Mesodermal cell (in vitro differentiated cells): ENCODE measurements at regions not wholly inside any gene's neighbourhood (a gene's known extent, or its start where the extent isn't known, plus 50 kb on each side); places are given as distances from the start of the nearest gene placed in this dataset.

ENCODE experiments used
- H3K27ac ChIP-seq: 2 replicates; pipeline ENCODE4 v1.7.0; 2013; ENCODE audit warnings: mild to moderate bottlenecking, low read depth, low read length, moderate library complexity; ENCODE audit not compliant: severe bottlenecking
- H3K36me3 ChIP-seq: 2 replicates; pipeline ENCODE4 v1.7.1; 2013; ENCODE audit warnings: mild to moderate bottlenecking, low read length, moderate library complexity; ENCODE audit not compliant: control insufficient read depth, insufficient read depth
- H3K4me1 ChIP-seq: one replicate; pipeline ENCODE4 v1.7.1; 2013; ENCODE audit warnings: mild to moderate bottlenecking, low read length; ENCODE audit not compliant: insufficient read depth, control insufficient read depth, poor library complexity, severe bottlenecking
- H3K4me3 ChIP-seq: 2 replicates; pipeline ENCODE4 v1.7.0; 2013; ENCODE audit warnings: low read length, control low read depth, mild to moderate bottlenecking; ENCODE audit not compliant: insufficient read depth, poor library complexity, severe bottlenecking; ENCODE audit errors: extremely low read depth
- H3K9me3 ChIP-seq: 2 replicates; pipeline ENCODE4 v1.7.1; 2013; ENCODE audit warnings: mild to moderate bottlenecking, low read length, moderate library complexity; ENCODE audit not compliant: control insufficient read depth
- WGBS, 2 experiments: methylation state at CpG; one replicate each; pipeline ENCODE4 v1.1.5; 2013; ENCODE audit warnings: missing lambda C conversion rate in 2 of 2; ENCODE audit not compliant: insufficient coverage in 2 of 2; 5-methylcytosine and 5-hydroxymethylcytosine counted together

DNA sequence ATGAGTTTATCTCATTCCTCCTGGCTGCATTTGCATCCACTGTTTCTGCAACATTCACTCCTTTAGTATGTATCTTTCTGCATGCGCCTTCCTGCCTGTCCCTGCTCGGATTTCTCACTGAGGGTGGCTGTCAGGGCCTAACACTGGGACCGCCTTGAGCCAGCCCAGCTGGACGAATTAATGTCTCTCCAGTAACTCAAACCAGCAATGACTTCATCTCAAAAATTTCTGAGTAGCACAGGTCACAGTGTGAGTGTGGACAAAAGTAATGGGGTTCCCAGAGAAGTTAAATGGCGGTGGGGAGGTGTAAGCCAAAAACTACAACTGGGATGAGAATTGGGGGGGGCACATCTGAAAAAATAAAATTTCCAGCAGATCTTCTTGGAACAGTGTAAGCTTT is 444.0 kb upstream of the MGMT start:
- Histone ChIP-seq H3K9me3 (no peaks in the 10 kb centered on the region), H3K27ac (no peak overlapping the region), H3K4me3 (no peak overlapping the region), H3K4me1 (no peaks in the 10 kb centered on the region), H3K36me3 (no peaks in the 10 kb centered on the region)
- 68 to 76% methylated on average over 4 to 5 of the region's 5 CpGs for WGBS, 2 experiments

DNA sequence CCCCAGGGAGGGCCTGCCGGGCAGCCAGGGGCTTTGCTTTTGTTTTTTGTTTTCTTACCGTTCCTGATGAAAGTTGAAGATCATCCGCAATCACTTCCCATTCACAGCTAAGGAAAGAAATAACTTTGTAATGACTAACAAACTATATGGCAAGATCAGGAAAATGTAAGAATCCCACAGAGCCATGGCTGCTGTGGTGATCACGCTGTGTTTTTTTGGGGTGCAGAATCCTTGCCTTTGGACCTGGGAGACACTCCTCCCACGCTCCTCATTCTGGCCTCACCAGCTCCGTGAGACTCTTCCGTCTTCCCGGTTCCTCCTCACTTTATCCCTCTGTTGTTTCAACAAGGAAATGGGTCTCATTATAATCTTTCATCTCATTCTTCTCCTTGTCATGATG is 443.0 kb upstream of the MGMT start:
- H3K4me3 ChIP-seq, result no peak overlapping the region
- no peaks in the 10 kb centered on the region for H3K4me1 ChIP-seq
- 76 to 81% methylated on average over 4 to 5 of the region's 8 CpGs for WGBS, 2 experiments
- H3K27ac ChIP-seq, result no peak overlapping the region
- H3K36me3 ChIP-seq, result no peaks in the 10 kb centered on the region
- no peaks in the 10 kb centered on the region for H3K9me3 ChIP-seq

DNA sequence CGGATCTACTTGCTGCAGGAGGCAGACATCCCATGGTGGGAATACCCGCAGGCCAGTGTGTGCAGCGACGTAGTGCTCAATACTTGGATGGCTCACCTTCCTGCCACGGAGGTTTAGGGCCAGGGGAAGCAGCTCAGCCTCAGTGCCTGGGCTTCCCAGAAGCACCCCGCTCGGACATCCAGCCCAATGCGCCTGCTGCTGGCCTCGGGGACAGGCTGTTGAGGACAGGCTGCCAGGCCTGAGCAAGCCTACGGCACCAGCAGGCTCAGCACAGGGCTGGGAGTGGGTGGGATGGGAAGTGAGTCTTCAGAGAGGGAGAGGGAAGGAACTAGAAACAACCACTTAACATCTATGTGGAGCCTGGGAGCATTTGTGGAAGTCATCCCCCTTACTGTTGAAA is 441.3 kb upstream of the MGMT start:
- WGBS, 2 experiments, result 77 to 80% methylated on average over 7 of the region's 10 CpGs
- no peaks in the 10 kb centered on the region for H3K9me3 ChIP-seq
- no peak overlapping the region for H3K4me3 ChIP-seq
- no peak overlapping the region for H3K27ac ChIP-seq
- no peaks in the 10 kb centered on the region for H3K4me1 ChIP-seq
- no peaks in the 10 kb centered on the region for H3K36me3 ChIP-seq

DNA sequence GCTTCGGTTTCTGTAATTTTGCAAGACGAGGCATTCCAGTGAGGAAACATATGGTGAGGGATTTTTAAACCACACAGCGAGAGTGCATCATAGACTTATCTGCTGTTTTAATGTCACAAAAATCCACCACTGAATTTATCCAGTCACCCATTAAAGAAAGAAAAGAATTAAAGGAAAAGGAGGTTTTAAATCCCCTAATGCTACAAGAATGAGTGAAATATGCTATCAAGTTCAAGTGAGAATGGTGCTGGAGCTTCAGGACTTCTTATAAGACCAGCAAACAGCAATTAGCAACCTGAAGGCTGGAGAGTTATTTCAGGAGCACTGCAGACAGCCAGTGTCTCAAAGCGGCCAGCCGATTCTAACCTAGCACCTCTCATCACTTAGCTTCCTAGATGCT is 439.1 kb upstream of the MGMT start:
- Histone ChIP-seq H3K4me1 (no peaks in the 10 kb centered on the region), H3K9me3 (no peaks in the 10 kb centered on the region), H3K27ac (no peak overlapping the region), H3K36me3 (no peaks in the 10 kb centered on the region), H3K4me3 (no peak overlapping the region)
- no CpG with 5 or more reads among the region's 5 CpGs for WGBS, 2 experiments

DNA sequence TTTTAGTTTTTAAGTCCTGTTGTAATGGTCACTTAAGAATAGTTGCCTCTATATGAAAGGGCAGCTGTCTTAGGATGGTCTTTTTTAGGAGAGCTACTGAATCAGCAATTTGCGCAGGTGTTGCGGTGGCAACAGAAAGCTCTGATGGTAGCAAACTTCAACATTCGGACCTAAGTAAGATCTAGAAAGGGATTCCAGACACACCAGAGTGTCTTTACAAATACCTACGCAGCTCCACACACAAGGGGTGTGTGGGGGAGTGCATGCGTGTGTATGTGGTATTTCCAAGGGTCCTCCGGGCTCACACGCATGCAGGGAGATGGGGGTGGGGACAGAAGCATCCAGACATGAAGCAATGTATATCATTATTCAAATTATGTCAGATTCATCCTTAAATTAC is 438.6 kb upstream of the MGMT start:
- WGBS, 2 experiments, result 93% methylated on average over 2 of the region's 7 CpGs; no CpG with 5 or more reads in 1 of the 2 experiments
- no peaks in the 10 kb centered on the region for H3K36me3 ChIP-seq
- no peak overlapping the region for H3K27ac ChIP-seq
- no peaks in the 10 kb centered on the region for H3K9me3 ChIP-seq
- H3K4me3 ChIP-seq, result no peak overlapping the region
- H3K4me1 ChIP-seq, result no peaks in the 10 kb centered on the region

DNA sequence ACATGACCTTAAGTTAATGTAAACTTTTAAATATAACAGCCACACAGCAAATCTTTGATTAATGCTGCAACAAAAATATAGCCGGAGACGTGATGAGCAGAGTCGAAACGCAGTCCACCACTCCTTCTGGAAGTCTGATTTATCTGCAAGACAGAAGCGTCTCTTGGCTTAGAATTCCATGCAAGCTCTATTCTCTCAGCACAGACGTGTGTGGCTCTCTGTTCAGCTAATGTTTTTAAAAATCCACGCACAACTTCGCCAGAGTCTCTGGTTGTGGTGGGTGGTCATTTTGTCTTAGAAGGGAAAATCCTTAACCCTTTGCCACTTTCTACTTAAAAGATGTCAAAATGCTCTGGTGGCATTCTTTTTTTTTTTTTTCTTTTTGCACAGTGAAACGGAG is 438.0 kb upstream of the MGMT start:
- Histone ChIP-seq H3K4me3 (no peak overlapping the region), H3K9me3 (no peaks in the 10 kb centered on the region), H3K36me3 (no peaks in the 10 kb centered on the region), H3K4me1 (no peaks in the 10 kb centered on the region), H3K27ac (no peak overlapping the region)
- 86 to 97% methylated on average over 5 of the region's 9 CpGs for WGBS, 2 experiments

DNA sequence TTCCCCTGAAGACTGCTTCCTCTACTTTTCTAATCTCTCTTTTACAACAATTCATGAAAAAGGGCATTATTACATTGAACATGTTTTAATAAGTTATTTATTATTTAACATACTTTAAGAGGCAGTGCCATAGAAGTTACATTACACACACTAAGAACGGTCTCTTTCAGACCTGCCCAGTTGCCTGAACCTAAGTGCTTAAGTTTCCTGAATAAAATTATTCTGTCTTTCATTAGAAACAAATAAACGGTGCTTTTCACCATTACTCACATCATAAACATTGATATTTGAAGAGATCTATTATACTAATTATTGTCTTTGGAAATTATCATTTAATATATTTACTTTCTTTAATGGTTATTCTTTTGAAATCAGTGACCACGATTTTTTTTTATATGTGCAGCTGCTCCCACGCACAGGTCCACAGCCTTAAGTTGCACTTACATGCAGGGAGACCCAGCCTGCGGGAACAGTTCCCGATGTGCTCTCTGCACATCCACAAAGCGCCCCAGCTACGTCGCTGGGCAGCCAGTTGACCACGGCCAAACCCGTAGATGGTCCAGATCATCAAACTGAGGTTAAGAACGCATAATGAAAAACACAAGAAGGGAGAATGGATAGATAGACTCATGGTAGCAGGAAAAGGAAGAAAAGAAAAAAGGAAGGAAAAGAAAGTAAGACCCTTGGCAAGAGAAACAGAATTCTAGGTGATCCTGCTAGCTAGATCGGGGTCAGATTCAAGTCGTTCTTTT is 437.0 kb upstream of the MGMT start:
- no peaks in the 10 kb centered on the region for H3K9me3 ChIP-seq
- no peak overlapping the region for H3K27ac ChIP-seq
- H3K36me3 ChIP-seq, result no peaks in the 10 kb centered on the region
- 88 to 93% methylated on average over 11 to 12 of the region's 14 CpGs for WGBS, 2 experiments
- H3K4me3 ChIP-seq, result no peak overlapping the region
- no peaks in the 10 kb centered on the region for H3K4me1 ChIP-seq

DNA sequence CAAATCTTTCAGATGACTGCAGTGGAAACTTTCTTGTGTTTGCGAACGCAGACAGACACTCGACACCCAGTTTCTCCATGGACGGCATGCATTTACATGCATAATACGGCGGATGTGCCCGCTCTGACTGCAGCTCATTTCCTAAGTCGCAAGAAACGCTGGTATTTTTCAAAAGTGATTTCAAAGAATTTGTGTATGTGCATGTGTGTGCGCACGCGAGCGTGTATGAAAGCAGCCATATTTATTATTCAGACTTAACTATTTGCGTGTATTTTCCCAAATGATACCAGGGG is 436.5 kb upstream of the MGMT start:
- H3K4me1 ChIP-seq, result no peaks in the 10 kb centered on the region
- no peaks in the 10 kb centered on the region for H3K9me3 ChIP-seq
- no peaks in the 10 kb centered on the region for H3K36me3 ChIP-seq
- no peak overlapping the region for H3K4me3 ChIP-seq
- WGBS, 2 experiments, result 88 to 92% methylated on average over 9 of the region's 14 CpGs
- no peak overlapping the region for H3K27ac ChIP-seq

DNA sequence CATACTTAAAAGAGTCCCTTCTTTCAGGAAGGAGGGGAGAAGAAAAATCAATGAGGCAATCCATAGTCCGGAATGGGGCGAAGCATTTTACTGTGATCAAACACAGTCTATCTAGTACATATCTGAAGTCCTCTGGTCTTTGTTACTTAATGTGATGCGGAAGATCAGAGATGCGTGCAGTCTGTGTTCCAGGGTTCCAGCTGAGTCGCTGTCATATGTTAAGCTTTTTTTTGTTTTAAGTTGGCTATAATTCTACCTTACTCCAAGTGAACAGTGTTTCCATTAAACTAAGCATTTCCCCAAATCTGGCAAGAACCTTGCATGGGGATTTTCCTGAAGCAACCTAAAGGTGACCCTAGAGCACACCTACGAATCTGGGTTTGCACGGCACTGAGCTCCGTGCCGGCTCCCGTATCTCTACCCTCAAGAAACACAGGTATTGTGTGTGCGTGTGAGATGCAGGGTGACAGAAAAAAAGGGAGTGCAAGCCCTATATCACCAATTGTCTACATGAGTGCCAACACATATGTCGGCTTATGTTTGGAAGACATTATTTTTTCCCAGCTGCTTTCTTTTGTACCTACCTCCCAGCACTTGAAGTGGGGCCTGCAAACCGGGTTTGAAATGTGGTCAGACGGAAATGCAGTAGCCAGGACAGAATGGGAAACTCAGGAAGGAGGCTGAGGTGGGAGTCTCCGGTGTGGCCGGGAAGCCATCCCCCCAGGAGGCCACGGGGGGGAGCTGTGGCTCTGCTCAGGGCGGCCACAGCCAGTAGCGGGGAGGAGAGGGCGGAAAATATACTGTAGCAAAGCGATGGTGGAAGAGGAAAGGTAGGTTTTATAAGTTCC is 435.8 kb upstream of the MGMT start:
- Histone ChIP-seq H3K4me3 (no peak overlapping the region), H3K27ac (no peak overlapping the region), H3K36me3 (no peaks in the 10 kb centered on the region), H3K9me3 (no peaks in the 10 kb centered on the region), H3K4me1 (no peaks in the 10 kb centered on the region)
- WGBS, 2 experiments, result 9 to 10% methylated on average over 4 to 7 of the region's 21 CpGs

DNA sequence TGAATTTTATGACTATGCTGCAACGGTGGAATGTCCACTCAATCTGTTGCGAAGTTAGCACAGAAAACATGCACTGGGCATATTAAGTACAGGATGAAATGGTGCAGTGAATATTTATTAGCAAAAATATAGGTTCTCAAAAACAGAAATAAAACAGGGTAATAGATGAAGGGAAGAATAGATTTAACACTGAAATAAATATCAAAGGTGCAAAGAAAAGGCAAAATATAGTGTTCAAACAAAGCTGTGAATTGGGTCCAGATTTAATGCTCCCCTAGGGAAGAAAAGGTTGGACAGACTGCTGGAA is 435.2 kb upstream of the MGMT start:
- Histone ChIP-seq H3K36me3 (no peaks in the 10 kb centered on the region), H3K4me1 (no peaks in the 10 kb centered on the region), H3K4me3 (no peak overlapping the region), H3K9me3 (no peaks in the 10 kb centered on the region), H3K27ac (no peak overlapping the region)
- 0 to 10% methylated on average over 1 to 2 of the region's 2 CpGs for WGBS, 2 experiments
